ENCODE measurements at regions not wholly inside any gene's neighbourhood (a gene's known extent, or its start where the extent isn't known, plus 50 kb on each side); places are given as distances from the start of the nearest gene placed in this dataset.
A peak's percentile ranks its signal among the peaks of the same experiment; 100 is the strongest.

DNA sequence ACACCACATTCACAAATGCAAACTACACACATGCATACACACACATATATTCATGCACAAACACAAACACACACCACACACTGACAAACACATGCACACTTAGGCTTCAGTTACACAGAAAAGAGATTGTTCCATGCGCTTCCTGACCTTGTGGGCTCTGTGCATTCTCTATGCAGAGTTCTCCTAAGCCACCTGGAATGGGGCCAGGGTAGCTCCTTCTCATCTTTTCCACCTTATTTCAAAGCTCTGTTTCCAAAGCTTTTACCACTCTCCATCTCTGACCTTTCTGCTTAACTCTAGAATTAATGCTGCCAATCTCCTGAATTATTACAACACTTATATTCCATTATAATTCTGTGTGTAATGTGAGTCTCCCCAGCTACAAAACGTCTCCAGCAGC lies 522.3 kb upstream of the MYT1L start:
- Histone ChIP-seq H3K4me1 (peaks cover 7% of the 10 kb centered on the region), H3K36me3 (replicated peaks in 1 of 2; ENCODE audit: insufficient read depth in 1 of 2, low read depth in 2 of 2) (no peaks in the 10 kb centered on the region), H3K9me3 (no peaks in the 10 kb centered on the region), H3K27me3 (no peaks in the 10 kb centered on the region), H3K27ac (no peak overlapping the region), H3K4me3 (no peak overlapping the region)
- no peak for ATAC-seq
- intact Hi-C loops (cut with DNase I), result no loop called here
- TF ChIP-seq, protein P1, sequence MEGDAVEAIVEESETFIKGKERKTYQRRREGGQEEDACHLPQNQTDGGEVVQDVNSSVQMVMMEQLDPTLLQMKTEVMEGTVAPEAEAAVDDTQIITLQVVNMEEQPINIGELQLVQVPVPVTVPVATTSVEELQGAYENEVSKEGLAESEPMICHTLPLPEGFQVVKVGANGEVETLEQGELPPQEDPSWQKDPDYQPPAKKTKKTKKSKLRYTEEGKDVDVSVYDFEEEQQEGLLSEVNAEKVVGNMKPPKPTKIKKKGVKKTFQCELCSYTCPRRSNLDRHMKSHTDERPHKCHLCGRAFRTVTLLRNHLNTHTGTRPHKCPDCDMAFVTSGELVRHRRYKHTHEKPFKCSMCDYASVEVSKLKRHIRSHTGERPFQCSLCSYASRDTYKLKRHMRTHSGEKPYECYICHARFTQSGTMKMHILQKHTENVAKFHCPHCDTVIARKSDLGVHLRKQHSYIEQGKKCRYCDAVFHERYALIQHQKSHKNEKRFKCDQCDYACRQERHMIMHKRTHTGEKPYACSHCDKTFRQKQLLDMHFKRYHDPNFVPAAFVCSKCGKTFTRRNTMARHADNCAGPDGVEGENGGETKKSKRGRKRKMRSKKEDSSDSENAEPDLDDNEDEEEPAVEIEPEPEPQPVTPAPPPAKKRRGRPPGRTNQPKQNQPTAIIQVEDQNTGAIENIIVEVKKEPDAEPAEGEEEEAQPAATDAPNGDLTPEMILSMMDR (IDR thresholded peaks at IDR 0.05), result no peak
- no peak for TF ChIP-seq POLR2A (IDR thresholded peaks at IDR 0.05)
- 57 to 59% methylated on average over 2 of the region's 2 CpGs for WGBS, 2 donors
- peak in 1 of 4 donors; percentile 22 for DNase-seq

DNA sequence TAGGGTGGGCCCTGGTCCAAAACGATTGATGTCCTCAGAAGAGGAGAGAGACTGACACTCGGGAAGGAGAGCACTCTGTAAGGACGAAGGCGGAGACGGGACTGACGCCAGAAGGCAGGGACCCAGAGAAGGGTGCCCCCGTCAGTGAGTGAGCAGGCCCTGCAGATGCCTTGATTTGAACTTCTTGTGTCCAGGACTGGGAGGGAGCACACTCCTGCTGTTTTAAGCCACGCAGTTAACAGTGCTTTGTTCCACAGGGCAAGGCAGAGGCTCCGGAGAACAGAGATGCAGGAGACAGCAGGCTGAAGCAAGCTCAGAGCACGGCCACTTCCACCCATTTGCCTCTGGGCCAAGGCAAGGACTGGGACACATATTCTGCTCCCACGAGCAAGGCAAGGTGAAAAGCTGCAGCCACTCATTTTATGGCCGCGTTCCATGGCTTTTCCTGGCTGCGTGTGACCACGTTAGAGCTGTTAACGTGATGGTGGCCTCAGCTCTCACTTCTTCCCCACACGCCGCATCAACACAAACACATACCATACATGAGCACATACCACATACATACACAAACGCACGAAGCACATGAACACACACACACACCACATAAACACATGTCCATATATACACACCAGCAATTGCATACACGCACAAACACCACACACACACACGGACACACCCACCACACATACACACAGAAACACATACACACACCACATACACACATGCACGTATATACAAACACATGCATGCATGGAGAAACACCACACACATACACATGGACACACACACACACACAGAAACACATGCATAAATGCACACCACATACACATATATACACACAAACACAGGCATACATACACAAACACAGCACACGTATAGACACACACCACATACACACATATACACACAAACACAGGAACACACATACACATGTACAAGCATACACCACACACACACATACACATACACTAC lies 521.0 kb upstream of the MYT1L start:
- Histone ChIP-seq H3K9me3 (no peaks in the 10 kb centered on the region), H3K27me3 (no peaks in the 10 kb centered on the region), H3K4me3 (no peak overlapping the region), H3K36me3 (replicated peaks in 1 of 2; ENCODE audit: insufficient read depth in 1 of 2, low read depth in 2 of 2) (no peaks in the 10 kb centered on the region), H3K27ac (no peak overlapping the region), H3K4me1 (peaks cover 19% of the 10 kb centered on the region)
- 83 to 89% methylated on average over 20 to 24 of the region's 24 CpGs for WGBS, 2 donors
- DNase-seq, result no peak
- TF ChIP-seq, protein P1 (IDR thresholded peaks at IDR 0.05), result no peak
- no peak for TF ChIP-seq POLR2A (IDR thresholded peaks at IDR 0.05)
- intact Hi-C loops (cut with DNase I), result no loop called here
- no peak for ATAC-seq

DNA sequence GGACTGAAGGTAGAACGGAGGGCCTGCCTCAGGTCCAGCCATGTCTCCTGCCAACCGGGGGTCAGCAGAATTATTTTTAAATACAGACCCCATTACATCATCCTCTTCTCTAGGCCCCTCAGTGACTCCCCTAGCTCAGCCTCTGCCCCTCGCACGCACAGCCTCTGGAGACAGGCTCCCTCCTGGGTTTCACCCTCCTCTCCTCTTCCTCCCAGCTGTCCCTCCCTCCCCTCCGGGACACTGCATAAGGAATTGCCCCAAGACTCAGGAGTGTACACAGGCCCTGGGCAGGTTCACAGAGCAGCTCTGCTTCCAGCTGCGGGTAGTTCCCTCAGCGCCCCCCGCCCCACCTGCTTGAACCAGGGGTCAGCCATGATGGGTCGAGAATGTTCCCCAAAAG lies 520.2 kb upstream of the MYT1L start:
- no peaks in the 10 kb centered on the region for H3K27me3 ChIP-seq
- no peak overlapping the region for H3K27ac ChIP-seq
- no peak overlapping the region for H3K4me3 ChIP-seq
- intact Hi-C loops (cut with DNase I), result no loop called here
- H3K36me3 ChIP-seq (replicated peaks in 1 of 2; ENCODE audit: insufficient read depth in 1 of 2, low read depth in 2 of 2), result no peaks in the 10 kb centered on the region
- WGBS, 2 donors, result 85 to 91% methylated on average over 9 of the region's 9 CpGs
- peaks cover 27% of the 10 kb centered on the region for H3K4me1 ChIP-seq
- no peaks in the 10 kb centered on the region for H3K9me3 ChIP-seq
- DNase-seq (no peak), ATAC-seq (no peak)
- TF ChIP-seq POLR2A (IDR thresholded peaks at IDR 0.05), result no peak
- TF ChIP-seq, protein P1 (IDR thresholded peaks at IDR 0.05), result no peak

DNA sequence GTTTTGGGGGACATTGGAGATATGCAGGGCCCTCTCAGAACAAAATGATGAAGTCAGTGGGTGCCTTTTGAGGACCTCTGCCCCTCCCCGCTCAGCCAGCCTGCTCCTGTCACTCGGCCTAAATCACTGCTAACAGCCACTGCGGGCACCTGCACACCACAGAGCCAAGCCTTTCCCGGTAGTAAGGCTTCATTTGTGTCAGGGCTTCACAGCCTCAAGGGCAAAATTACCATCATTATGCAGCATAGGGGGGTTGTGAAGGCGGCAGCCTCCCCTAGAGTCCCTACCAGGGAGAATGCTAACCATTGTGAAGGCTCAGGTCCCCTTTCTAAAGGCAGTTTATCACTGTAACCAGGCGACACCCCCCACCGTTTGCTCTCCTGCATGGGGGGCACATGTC lies 519.8 kb upstream of the MYT1L start:
- no peak for TF ChIP-seq POLR2A (IDR thresholded peaks at IDR 0.05)
- TF ChIP-seq, protein P1 (IDR thresholded peaks at IDR 0.05), result no peak
- peaks cover 31% of the 10 kb centered on the region for H3K4me1 ChIP-seq
- H3K27me3 ChIP-seq, result no peaks in the 10 kb centered on the region
- H3K27ac ChIP-seq, result no peak overlapping the region
- intact Hi-C loops (cut with DNase I), result no loop called here
- DNase-seq, result no peak
- H3K36me3 ChIP-seq (replicated peaks in 1 of 2; ENCODE audit: insufficient read depth in 1 of 2, low read depth in 2 of 2), result no peaks in the 10 kb centered on the region
- WGBS, 2 donors, result 74% methylated on average over 7 of the region's 7 CpGs; no CpG with 5 or more reads in 1 of the 2 donors
- no peak for ATAC-seq
- H3K4me3 ChIP-seq, result no peak overlapping the region
- H3K9me3 ChIP-seq, result no peaks in the 10 kb centered on the region

Measured in body of pancreas (tissue), 4 donors.